ENCODE measurements at regions not wholly inside any gene's neighbourhood (a gene's known extent, or its start where the extent isn't known, plus 50 kb on each side); places are given as distances from the start of the nearest gene placed in this dataset.

DNA sequence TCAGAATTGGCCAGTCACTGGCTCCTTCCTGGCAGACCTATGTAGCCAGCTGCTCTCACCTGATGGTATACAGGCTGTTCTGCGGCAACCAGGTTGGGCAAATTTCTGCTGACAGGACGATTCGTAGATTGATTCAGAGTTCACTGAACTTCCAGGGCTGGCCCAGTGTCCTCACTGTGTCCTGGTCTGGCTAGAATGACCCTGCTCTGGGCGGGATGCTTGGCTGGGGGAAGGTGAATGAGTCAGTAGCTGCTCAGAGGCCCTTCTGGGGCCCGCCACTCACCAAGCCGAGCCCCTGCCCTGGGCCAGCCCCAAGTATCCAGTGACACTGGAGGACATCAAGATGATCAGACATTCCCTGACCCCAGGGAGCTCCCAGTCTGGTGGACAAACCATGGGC lies 62.9 kb upstream of the WNT11 start:
- Histone ChIP-seq H3K36me3 (ENCODE audit: control insufficient read depth, insufficient read depth, low read length) (no peaks in the 10 kb centered on the region), H3K27ac (ENCODE audit: low read depth, low read length) (no peak overlapping the region), H3K4me1 (ENCODE audit: control insufficient read depth, insufficient read depth, low read length) (no peaks in the 10 kb centered on the region), H3K27me3 (ENCODE audit: control insufficient read depth, insufficient read depth, low read length, poor library complexity, severe bottlenecking) (no peaks in the 10 kb centered on the region), H3K9me3 (ENCODE audit: control insufficient read depth, low read length) (no peaks in the 10 kb centered on the region), H3K4me3 (ENCODE audit: low read length) (no peak overlapping the region), H3K9ac (ENCODE audit: extremely low read depth, low read length, poor library complexity, severe bottlenecking) (no peak overlapping the region)
- Mint-ChIP-seq H3K27ac (no peak overlapping the region), H3K27me3 (ENCODE audit: insufficient read depth) (peaks cover 17% of the 10 kb centered on the region), H3K4me3 (no peak overlapping the region), H3K36me3 (ENCODE audit: low read depth) (no peaks in the 10 kb centered on the region), H3K9me3 (peaks cover 3% of the 10 kb centered on the region), H3K4me1 (no peaks in the 10 kb centered on the region)
- no peak for TF ChIP-seq CTCF (conservative IDR thresholded peaks at IDR 0.05)
- WGBS, 2 experiments (ENCODE audit: insufficient coverage in 1 of 2, insufficient read length in 1 of 2) = 94 to 96% methylated on average over 3 to 6 of the region's 6 CpGs
- DNase-seq = no peak

DNA sequence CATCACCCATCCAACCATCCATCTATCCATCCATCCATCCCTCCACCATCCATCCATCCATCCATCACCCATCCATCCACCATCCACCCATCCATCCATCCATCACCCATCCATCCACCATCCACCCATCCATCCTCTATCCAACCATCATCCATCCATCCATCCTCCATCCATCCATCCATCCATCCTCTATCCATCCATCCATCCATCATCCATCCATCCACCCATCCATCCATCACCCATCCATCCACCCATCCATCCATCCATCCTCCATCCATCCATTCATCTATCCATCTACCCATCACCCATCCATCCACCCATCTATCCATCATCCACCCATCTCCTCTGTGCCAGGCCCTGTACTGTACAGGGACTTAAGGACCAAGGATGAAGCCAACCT lies 62.2 kb upstream of the WNT11 start:
- Mint-ChIP-seq H3K4me1 (no peaks in the 10 kb centered on the region), H3K4me3 (no peak overlapping the region), H3K36me3 (ENCODE audit: low read depth) (no peaks in the 10 kb centered on the region), H3K27me3 (ENCODE audit: insufficient read depth) (peaks cover 16% of the 10 kb centered on the region), H3K9me3 (no peaks in the 10 kb centered on the region), H3K27ac (no peak overlapping the region)
- no peaks in the 10 kb centered on the region for H3K4me1 ChIP-seq (ENCODE audit: control insufficient read depth, insufficient read depth, low read length)
- no peaks in the 10 kb centered on the region for H3K36me3 ChIP-seq (ENCODE audit: control insufficient read depth, insufficient read depth, low read length)
- TF ChIP-seq CTCF (conservative IDR thresholded peaks at IDR 0.05) = no peak
- no peak overlapping the region for H3K27ac ChIP-seq (ENCODE audit: low read depth, low read length)
- DNase-seq = no peak
- no peak overlapping the region for H3K4me3 ChIP-seq (ENCODE audit: low read length)
- no peaks in the 10 kb centered on the region for H3K27me3 ChIP-seq (ENCODE audit: control insufficient read depth, insufficient read depth, low read length, poor library complexity, severe bottlenecking)
- no peak overlapping the region for H3K9ac ChIP-seq (ENCODE audit: extremely low read depth, low read length, poor library complexity, severe bottlenecking)
- H3K9me3 ChIP-seq (ENCODE audit: control insufficient read depth, low read length) = no peaks in the 10 kb centered on the region

DNA sequence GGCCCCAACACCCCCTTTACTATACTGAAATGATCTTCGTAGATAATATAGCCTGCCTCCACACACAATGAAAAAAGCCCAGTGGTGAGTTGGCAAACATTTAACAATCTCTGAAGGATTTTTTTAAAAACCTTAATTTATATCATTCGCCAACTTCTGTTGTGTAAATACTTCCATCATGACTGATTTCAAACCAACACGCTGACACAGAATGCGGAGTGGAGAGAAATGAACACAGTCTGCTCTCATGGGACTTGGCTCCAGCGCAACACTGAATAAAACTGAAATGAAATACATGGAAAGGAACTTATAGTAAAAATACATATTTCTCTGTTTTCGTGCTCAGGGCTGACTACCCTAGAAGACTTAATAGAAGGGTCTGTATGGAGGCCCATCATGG lies 61.3 kb upstream of the WNT11 start:
- DNase-seq = no peak
- H3K4me1 Mint-ChIP-seq = peaks cover 5% of the 10 kb centered on the region

More for the DNA sequence above, 61.3 kb upstream of the WNT11 start:
- Histone ChIP-seq H3K36me3 (ENCODE audit: control insufficient read depth, insufficient read depth, low read length) (no peaks in the 10 kb centered on the region), H3K4me3 (ENCODE audit: low read length) (no peak overlapping the region), H3K27ac (ENCODE audit: low read depth, low read length) (no peak overlapping the region), H3K9me3 (ENCODE audit: control insufficient read depth, low read length) (no peaks in the 10 kb centered on the region), H3K4me1 (ENCODE audit: control insufficient read depth, insufficient read depth, low read length) (no peaks in the 10 kb centered on the region), H3K9ac (ENCODE audit: extremely low read depth, low read length, poor library complexity, severe bottlenecking) (no peak overlapping the region), H3K27me3 (ENCODE audit: control insufficient read depth, insufficient read depth, low read length, poor library complexity, severe bottlenecking) (no peaks in the 10 kb centered on the region)
- H3K4me3 Mint-ChIP-seq = no peak overlapping the region
- H3K27me3 Mint-ChIP-seq (ENCODE audit: insufficient read depth) = peaks cover 15% of the 10 kb centered on the region
- WGBS, 2 experiments (ENCODE audit: insufficient coverage in 1 of 2, insufficient read length in 1 of 2) = 91 to 97% methylated on average over 3 to 6 of the region's 6 CpGs
- no peak overlapping the region for H3K27ac Mint-ChIP-seq
- H3K9me3 Mint-ChIP-seq = no peaks in the 10 kb centered on the region
- no peak for TF ChIP-seq CTCF (conservative IDR thresholded peaks at IDR 0.05)
- no peaks in the 10 kb centered on the region for H3K36me3 Mint-ChIP-seq (ENCODE audit: low read depth)

Measured in endodermal cell (in vitro differentiated cells).